ENCODE measurements at regions not wholly inside any gene's neighbourhood (a gene's known extent, or its start where the extent isn't known, plus 50 kb on each side); places are given as distances from the start of the nearest gene placed in this dataset.

GRCh38 chr10:3468919-3469638 lies 296.5 kb upstream of the PITRM1 start:
- no peak for TF ChIP-seq CTCF (conservative IDR thresholded peaks at IDR 0.05 in 1 of 2, IDR thresholded peaks at IDR 0.05 in 1 of 2; ENCODE audit: low read depth in 1 of 2, low read length in 2 of 2)
- TF ChIP-seq EZH2 (IDR thresholded peaks at IDR 0.05; ENCODE audit: low read length, missing control alignments): no peak
